Glomerular visceral epithelial cell (primary cell): ENCODE measurements at regions not wholly inside any gene's neighbourhood (a gene's known extent, or its start where the extent isn't known, plus 50 kb on each side); places are given as distances from the start of the nearest gene placed in this dataset.
"Not testable (repeated sequence)": the region's sequence is repeated elsewhere in the genome, so short reads cannot be mapped to it uniquely, and the experiment has no call there.

Experiments
- DNase-seq: peaks from one replicate; pipeline ENCODE4 v3.0.0-alpha.2; 2016; ENCODE audit errors: extremely low spot score

GRCh38 chr6:120805276-120805675 is 529.0 kb downstream of the TBC1D32 start:
- peak; percentile 25 for DNase-seq

GRCh38 chr6:120804612-120805011 is 529.7 kb downstream of the TBC1D32 start:
- DNase-seq, result no peak

- DNase-seq, result no peak
Measured at GRCh38 chr6:120786682-120787081, 547.6 kb downstream of the TBC1D32 start.

GRCh38 chr6:120786256-120786655 is 548.0 kb downstream of the TBC1D32 start:
- DNase-seq, result no peak

GRCh38 chr6:120785459-120786086 is 548.7 kb downstream of the TBC1D32 start:
- no peak for DNase-seq

GRCh38 chr6:120779441-120779840 is 554.8 kb downstream of the TBC1D32 start:
- DNase-seq, result no peak

GRCh38 chr6:120775698-120776097 is 558.6 kb downstream of the TBC1D32 start:
- DNase-seq, result no peak

GRCh38 chr6:120774275-120774674 is 560.0 kb downstream of the TBC1D32 start:
- DNase-seq, result peak; percentile 46

GRCh38 chr6:120771019-120771418 is 563.3 kb downstream of the TBC1D32 start:
- no peak for DNase-seq

GRCh38 chr6:120764312-120764711 is 570.0 kb downstream of the TBC1D32 start:
- DNase-seq, result no peak

- no peak for DNase-seq
Measured at GRCh38 chr6:120759570-120759969, 574.7 kb downstream of the TBC1D32 start.

- not testable (repeated sequence) for DNase-seq
Measured at GRCh38 chr6:120748574-120748973, 585.7 kb downstream of the TBC1D32 start.

GRCh38 chr6:120736740-120737139 is 597.5 kb downstream of the TBC1D32 start:
- DNase-seq, result no peak

GRCh38 chr6:120735641-120736040 is 598.6 kb downstream of the TBC1D32 start:
- DNase-seq, result peak; percentile 32

GRCh38 chr6:120711255-120711654 is 623.0 kb downstream of the TBC1D32 start:
- no peak for DNase-seq

- no peak for DNase-seq
Measured at GRCh38 chr6:120700001-120700400, 634.3 kb downstream of the TBC1D32 start.

- no peak for DNase-seq
Measured at GRCh38 chr6:120686492-120686891, 647.8 kb downstream of the TBC1D32 start.

GRCh38 chr6:120682145-120682544 is 652.1 kb downstream of the TBC1D32 start:
- no peak for DNase-seq

- no peak for DNase-seq
Measured at GRCh38 chr6:120681204-120681603, 653.1 kb downstream of the TBC1D32 start.

GRCh38 chr6:120675886-120676285 is 658.4 kb downstream of the TBC1D32 start:
- DNase-seq, result peak; percentile 48

- DNase-seq, result no peak
Measured at GRCh38 chr6:120671519-120671918, 662.8 kb downstream of the TBC1D32 start.

GRCh38 chr6:120652506-120652905 is 681.8 kb downstream of the TBC1D32 start:
- no peak for DNase-seq

GRCh38 chr6:120648713-120649112 is 685.6 kb downstream of the TBC1D32 start:
- no peak for DNase-seq

- no peak for DNase-seq
Measured at GRCh38 chr6:120646101-120646500, 688.2 kb downstream of the TBC1D32 start.
